Activated CD4-positive, alpha-beta T cell treated with anti-CD3 and anti-CD28 coated beads, Interleukin-2, amount 10 ng/mL, durations not matched to agents 24 days and 14 days (primary cell): ENCODE measurements at regions not wholly inside any gene's neighbourhood (a gene's known extent, or its start where the extent isn't known, plus 50 kb on each side); places are given as distances from the start of the nearest gene placed in this dataset.

Source experiments
- DNase-seq: peaks from one replicate; pipeline ENCODE4 v3.0.0; 2022
- H3K27ac Mint-ChIP-seq: one replicate; pipeline ENCODE4 v1.8.0; 2022; ENCODE audit warnings: mild to moderate bottlenecking, mixed read lengths
- H3K27me3 Mint-ChIP-seq: one replicate; pipeline ENCODE4 v1.8.0; 2022; ENCODE audit warnings: mixed read lengths
- H3K36me3 Mint-ChIP-seq: one replicate; pipeline ENCODE4 v1.8.0; 2022; ENCODE audit warnings: low read depth, mild to moderate bottlenecking, mixed read lengths
- H3K4me1 Mint-ChIP-seq: one replicate; pipeline ENCODE4 v1.8.0; 2021; ENCODE audit warnings: mixed read lengths
- H3K4me3 Mint-ChIP-seq: one replicate; pipeline ENCODE4 v1.8.0; 2022; ENCODE audit warnings: mild to moderate bottlenecking, moderate library complexity, mixed read lengths
- H3K9me3 Mint-ChIP-seq: one replicate; pipeline ENCODE4 v1.8.0; 2021; ENCODE audit warnings: mixed read lengths
- intact Hi-C: fragments of 100-400 bp; cut with micrococcal nuclease; formaldehyde crosslinking; loops from one replicate; pipeline ENCODE4 v1.15.1; 2023

DNA sequence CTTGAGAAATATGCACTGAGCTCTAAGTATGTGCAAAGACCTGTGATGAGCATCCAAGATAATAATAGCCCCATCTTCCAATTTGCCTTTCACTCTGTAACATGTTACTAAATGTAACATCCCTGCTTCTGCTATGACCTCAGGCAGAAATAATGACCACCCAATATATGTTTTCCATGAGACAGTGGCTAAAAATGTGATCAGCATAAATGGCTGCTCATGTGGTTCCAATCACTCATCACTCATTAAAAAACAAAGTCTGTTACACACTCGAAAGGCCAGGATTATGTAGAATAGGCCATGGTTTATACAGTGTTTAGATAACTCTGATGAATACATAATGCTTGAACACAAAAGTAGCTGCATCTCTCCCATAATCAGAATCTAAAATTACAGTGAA is 71.4 kb upstream of the MOCS2 start:
- intact Hi-C loops: no loop called here
- H3K4me1 Mint-ChIP-seq: no peaks in the 10 kb centered on the region
- H3K27me3 Mint-ChIP-seq: peaks cover 11% of the 10 kb centered on the region
- DNase-seq: no peak
- H3K4me3 Mint-ChIP-seq: no peak overlapping the region
- no peaks in the 10 kb centered on the region for H3K36me3 Mint-ChIP-seq
- H3K27ac Mint-ChIP-seq: no peak overlapping the region
- H3K9me3 Mint-ChIP-seq: peaks cover 4% of the 10 kb centered on the region

DNA sequence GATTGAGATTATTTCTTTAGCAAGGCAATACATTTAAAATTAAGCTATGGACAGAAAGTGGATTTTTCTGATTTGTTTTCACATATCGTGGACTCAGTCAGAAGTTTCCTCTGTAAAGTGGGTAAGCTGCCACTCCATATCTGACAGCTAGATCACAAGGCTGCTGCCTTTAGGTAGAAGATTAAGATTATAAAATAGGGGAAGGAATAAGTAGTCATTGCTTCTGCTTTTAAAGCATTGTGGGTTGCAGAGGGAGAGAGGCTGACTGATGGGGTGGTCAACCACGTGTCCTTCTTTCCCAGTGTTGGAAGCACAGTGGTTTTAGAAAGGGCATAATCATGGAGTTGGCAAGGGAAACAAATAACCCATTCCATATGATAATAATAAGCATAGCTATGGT is 74.3 kb upstream of the MOCS2 start:
- intact Hi-C loops: no loop called here
- Mint-ChIP-seq H3K27me3 (peaks cover 3% of the 10 kb centered on the region), H3K4me3 (no peak overlapping the region), H3K4me1 (peaks cover 2% of the 10 kb centered on the region), H3K9me3 (peaks cover 8% of the 10 kb centered on the region), H3K36me3 (no peaks in the 10 kb centered on the region), H3K27ac (no peak overlapping the region)
- DNase-seq: no peak

DNA sequence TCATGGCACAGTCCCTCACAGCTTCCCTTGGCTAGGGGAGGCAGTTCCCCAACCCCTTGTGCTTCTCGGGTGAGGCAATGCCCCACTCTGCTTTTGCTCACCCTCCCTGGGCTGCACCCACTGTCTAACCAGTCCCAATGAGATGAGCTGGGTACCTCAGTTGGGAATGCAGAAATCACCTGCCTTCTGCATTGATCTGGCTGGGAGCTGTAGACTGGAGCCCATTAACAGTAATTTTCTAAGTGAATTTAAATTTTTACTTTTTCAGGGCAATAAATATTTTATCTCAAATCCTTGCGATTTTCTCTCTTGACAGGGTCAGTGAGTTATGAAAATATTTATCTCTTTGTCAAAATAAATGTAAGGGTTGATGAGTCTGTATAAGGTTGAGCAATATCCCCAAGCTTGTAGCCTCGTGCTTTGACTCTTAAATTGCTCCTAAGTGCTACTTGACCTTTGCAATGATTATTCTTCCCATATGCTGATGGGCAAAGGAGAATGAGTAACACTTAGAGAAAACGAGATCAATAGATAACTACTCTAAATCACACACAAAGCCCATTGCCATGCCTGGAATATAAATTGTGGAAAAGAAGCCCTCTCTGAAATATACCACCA is 82.1 kb upstream of the MOCS2 start:
- no peaks in the 10 kb centered on the region for H3K36me3 Mint-ChIP-seq
- peaks cover 8% of the 10 kb centered on the region for H3K9me3 Mint-ChIP-seq
- H3K27me3 Mint-ChIP-seq: peaks cover 17% of the 10 kb centered on the region
- H3K27ac Mint-ChIP-seq: no peak overlapping the region
- H3K4me1 Mint-ChIP-seq: peaks cover 2% of the 10 kb centered on the region
- intact Hi-C loops: no loop called here
- DNase-seq: no peak
- H3K4me3 Mint-ChIP-seq: no peak overlapping the region

- peaks cover 21% of the 10 kb centered on the region for H3K27me3 Mint-ChIP-seq
- no peaks in the 10 kb centered on the region for H3K4me1 Mint-ChIP-seq
- peaks cover 5% of the 10 kb centered on the region for H3K9me3 Mint-ChIP-seq
- no peaks in the 10 kb centered on the region for H3K36me3 Mint-ChIP-seq
- no peak overlapping the region for H3K4me3 Mint-ChIP-seq
- DNase-seq: no peak
- H3K27ac Mint-ChIP-seq: no peak overlapping the region
- intact Hi-C loops: no loop called here
Observed at GRCh38 chr5:53194086-53194485, 84.5 kb upstream of the MOCS2 start.

DNA sequence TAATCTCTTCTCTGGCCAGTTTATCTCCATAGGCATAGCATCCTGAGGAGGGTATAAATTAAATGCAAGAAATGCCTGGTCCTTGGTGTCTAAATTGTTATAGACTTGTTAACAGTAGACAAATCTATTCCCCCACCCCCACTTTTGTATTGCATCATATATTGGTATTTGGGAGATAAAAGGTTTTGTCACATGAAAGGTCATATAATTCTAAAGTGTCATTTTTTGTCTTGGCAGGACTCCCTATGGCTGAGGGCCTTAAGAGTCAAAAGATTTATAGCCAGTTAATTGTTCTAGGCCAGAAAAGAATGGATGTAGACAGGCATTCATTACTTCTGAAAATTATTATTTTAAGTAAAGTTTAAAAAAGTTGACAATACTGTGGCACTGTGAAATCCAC is 90.3 kb upstream of the MOCS2 start:
- H3K4me3 Mint-ChIP-seq: no peak overlapping the region
- no peaks in the 10 kb centered on the region for H3K36me3 Mint-ChIP-seq
- no peak overlapping the region for H3K27ac Mint-ChIP-seq
- H3K4me1 Mint-ChIP-seq: peaks cover 3% of the 10 kb centered on the region
- DNase-seq: no peak
- intact Hi-C loops: no loop called here
- peaks cover 13% of the 10 kb centered on the region for H3K27me3 Mint-ChIP-seq
- H3K9me3 Mint-ChIP-seq: no peaks in the 10 kb centered on the region

DNA sequence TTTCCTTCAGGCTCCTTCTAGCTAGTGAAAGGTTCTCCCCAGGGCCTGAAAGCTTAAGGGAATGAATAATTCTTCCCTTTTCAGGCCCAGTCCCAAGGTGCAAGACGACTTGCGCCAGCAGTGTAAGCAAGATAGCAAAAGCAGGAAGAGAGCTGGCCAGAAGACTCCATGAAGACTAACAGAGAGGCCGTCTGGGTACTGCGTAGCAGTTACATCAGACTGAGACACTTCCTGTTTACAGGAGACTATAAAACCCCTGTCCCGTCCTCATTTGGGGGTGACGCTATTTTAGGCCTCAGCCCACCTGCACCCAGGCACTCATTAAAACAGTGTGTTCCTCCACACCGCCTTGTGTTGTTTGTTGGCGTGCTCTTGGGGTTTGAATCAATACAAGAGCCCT is 90.7 kb upstream of the MOCS2 start:
- Mint-ChIP-seq H3K36me3 (no peaks in the 10 kb centered on the region), H3K4me1 (peaks cover 3% of the 10 kb centered on the region), H3K4me3 (no peak overlapping the region), H3K27ac (no peak overlapping the region), H3K27me3 (peaks cover 11% of the 10 kb centered on the region), H3K9me3 (no peaks in the 10 kb centered on the region)
- no peak for DNase-seq
- intact Hi-C loops: no loop called here

GRCh38 chr5:53201746-53202145 is 92.2 kb upstream of the MOCS2 start:
- Mint-ChIP-seq H3K36me3 (no peaks in the 10 kb centered on the region), H3K9me3 (no peaks in the 10 kb centered on the region), H3K27me3 (peaks cover 4% of the 10 kb centered on the region), H3K4me3 (no peak overlapping the region), H3K4me1 (peaks cover 5% of the 10 kb centered on the region), H3K27ac (no peak overlapping the region)
- no peak for DNase-seq
- intact Hi-C loops: no loop called here

- no peaks in the 10 kb centered on the region for H3K27me3 Mint-ChIP-seq
- intact Hi-C loops: no loop called here
- no peak overlapping the region for H3K4me3 Mint-ChIP-seq
- DNase-seq: no peak
- H3K36me3 Mint-ChIP-seq: no peaks in the 10 kb centered on the region
- H3K9me3 Mint-ChIP-seq: no peaks in the 10 kb centered on the region
- H3K27ac Mint-ChIP-seq: no peak overlapping the region
- H3K4me1 Mint-ChIP-seq: peaks cover 5% of the 10 kb centered on the region
Observed at GRCh38 chr5:53206562-53206961, 97.0 kb upstream of the MOCS2 start.

- Mint-ChIP-seq H3K9me3 (no peaks in the 10 kb centered on the region), H3K27ac (no peak overlapping the region)
Observed at GRCh38 chr5:53211799-53212198, 102.2 kb upstream of the MOCS2 start.

DNA sequence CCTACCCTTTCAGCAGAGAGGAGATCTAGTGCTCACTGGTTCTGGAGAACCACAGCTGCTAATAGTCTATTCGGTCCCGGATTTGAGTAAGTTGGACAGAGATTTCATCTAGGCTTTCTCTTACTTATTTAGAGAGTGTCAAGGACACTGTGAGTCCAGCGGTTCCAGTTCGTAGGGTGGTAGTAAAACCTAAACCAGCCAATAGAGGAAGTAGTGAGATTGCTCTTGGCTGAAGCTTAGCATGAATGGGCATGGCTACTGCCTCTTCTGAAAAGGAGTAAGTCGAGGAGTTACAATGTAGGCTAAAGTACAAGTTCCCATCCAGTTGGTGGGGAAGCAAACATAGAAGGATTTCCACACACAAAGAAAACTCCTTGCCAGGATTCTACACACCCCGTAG is 109.6 kb upstream of the MOCS2 start:
- Mint-ChIP-seq H3K27ac (no peak overlapping the region), H3K4me3 (no peak overlapping the region), H3K36me3 (no peaks in the 10 kb centered on the region), H3K27me3 (peaks cover 2% of the 10 kb centered on the region), H3K9me3 (peaks cover 9% of the 10 kb centered on the region), H3K4me1 (no peaks in the 10 kb centered on the region)
- no peak for DNase-seq
- intact Hi-C loops: no loop called here

More at GRCh38 chr5:53211799-53212198, 102.2 kb upstream of the MOCS2 start:
- Mint-ChIP-seq H3K4me3 (no peak overlapping the region), H3K27me3 (peaks cover 2% of the 10 kb centered on the region), H3K36me3 (no peaks in the 10 kb centered on the region), H3K4me1 (no peaks in the 10 kb centered on the region)
- DNase-seq: no peak
- intact Hi-C loops: no loop called here

GRCh38 chr5:53219610-53220009 is 110.1 kb upstream of the MOCS2 start:
- H3K4me1 Mint-ChIP-seq: no peaks in the 10 kb centered on the region
- no peak overlapping the region for H3K27ac Mint-ChIP-seq
- peaks cover 2% of the 10 kb centered on the region for H3K27me3 Mint-ChIP-seq
- H3K9me3 Mint-ChIP-seq: peaks cover 9% of the 10 kb centered on the region
- intact Hi-C loops: no loop called here
- H3K36me3 Mint-ChIP-seq: no peaks in the 10 kb centered on the region
- no peak overlapping the region for H3K4me3 Mint-ChIP-seq
- no peak for DNase-seq

- Mint-ChIP-seq H3K36me3 (no peaks in the 10 kb centered on the region), H3K27ac (no peak overlapping the region), H3K27me3 (peaks cover 1% of the 10 kb centered on the region), H3K4me3 (no peak overlapping the region), H3K9me3 (no peaks in the 10 kb centered on the region), H3K4me1 (no peaks in the 10 kb centered on the region)
- no peak for DNase-seq
- intact Hi-C loops: no loop called here
Observed at GRCh38 chr5:53233645-53234405, 124.3 kb upstream of the MOCS2 start.

GRCh38 chr5:53236683-53237082 is 127.1 kb upstream of the MOCS2 start:
- Mint-ChIP-seq H3K27ac (no peak overlapping the region), H3K4me1 (no peaks in the 10 kb centered on the region), H3K4me3 (no peak overlapping the region), H3K27me3 (peaks cover 5% of the 10 kb centered on the region), H3K36me3 (no peaks in the 10 kb centered on the region), H3K9me3 (no peaks in the 10 kb centered on the region)
- no peak for DNase-seq
- intact Hi-C loops: no loop called here

- no peaks in the 10 kb centered on the region for H3K9me3 Mint-ChIP-seq
- H3K27me3 Mint-ChIP-seq: peaks cover 5% of the 10 kb centered on the region
- intact Hi-C loops: no loop called here
- no peak overlapping the region for H3K27ac Mint-ChIP-seq
- H3K36me3 Mint-ChIP-seq: no peaks in the 10 kb centered on the region
- H3K4me1 Mint-ChIP-seq: no peaks in the 10 kb centered on the region
- no peak overlapping the region for H3K4me3 Mint-ChIP-seq
- no peak for DNase-seq
Observed at GRCh38 chr5:53237876-53238275, 128.3 kb upstream of the MOCS2 start.
